ENCODE measurements at regions not wholly inside any gene's neighbourhood (a gene's known extent, or its start where the extent isn't known, plus 50 kb on each side); places are given as distances from the start of the nearest gene placed in this dataset.
"Not testable (repeated sequence)": the region's sequence is repeated elsewhere in the genome, so short reads cannot be mapped to it uniquely, and the experiment has no call there.

GRCh38 chr2:8598295-8599165, 83.3 kb upstream of the ID2 start:
- peaks cover 13% of the 10 kb centered on the region for H3K27me3 Mint-ChIP-seq
- DNase-seq (no peak), ATAC-seq (ENCODE audit: low read depth) (no peak)
- no peak for TF ChIP-seq CTCF (IDR thresholded peaks at IDR 0.05)
- intact Hi-C loops (cut with micrococcal nuclease) = no loop called here
- H3K27ac Mint-ChIP-seq = no peak overlapping the region
- CTCF ChIA-PET = no interaction called here
- no peaks in the 10 kb centered on the region for H3K4me1 Mint-ChIP-seq
- H3K36me3 Mint-ChIP-seq (ENCODE audit: low read depth) = no peaks in the 10 kb centered on the region
- POLR2A ChIA-PET = no interaction called here
- no peaks in the 10 kb centered on the region for H3K9me3 Mint-ChIP-seq
- H3K4me3 Mint-ChIP-seq = no peak overlapping the region

GRCh38 chr2:8599421-8600242, 82.2 kb upstream of the ID2 start:
- H3K4me1 Mint-ChIP-seq = no peaks in the 10 kb centered on the region
- H3K27me3 Mint-ChIP-seq = peaks cover 8% of the 10 kb centered on the region
- ChIA-PET CTCF (interaction anchor here (0.6 kb wide), 1 partner anchor 54 kb away, joined by 3 read pairs; no protein-coding TSS in a partner anchor), POLR2A (no interaction called here)
- DNase-seq (no peak), ATAC-seq (ENCODE audit: low read depth) (no peak)
- intact Hi-C loops (cut with micrococcal nuclease) = no loop called here
- TF ChIP-seq CTCF (IDR thresholded peaks at IDR 0.05) = no peak
- H3K27ac Mint-ChIP-seq = no peak overlapping the region
- H3K9me3 Mint-ChIP-seq = no peaks in the 10 kb centered on the region
- no peak overlapping the region for H3K4me3 Mint-ChIP-seq
- H3K36me3 Mint-ChIP-seq (ENCODE audit: low read depth) = no peaks in the 10 kb centered on the region

- H3K27ac Mint-ChIP-seq = no peak overlapping the region
- H3K27me3 Mint-ChIP-seq = peaks cover 6% of the 10 kb centered on the region
- ATAC-seq (ENCODE audit: low read depth) (no peak), DNase-seq (no peak)
- intact Hi-C loops (cut with micrococcal nuclease) = no loop called here
- H3K9me3 Mint-ChIP-seq = no peaks in the 10 kb centered on the region
- no peak overlapping the region for H3K4me3 Mint-ChIP-seq
- ChIA-PET CTCF (interaction anchor here (0.6 kb wide), 1 partner anchor 55 kb away, joined by 3 read pairs; no protein-coding TSS in a partner anchor), POLR2A (no interaction called here)
- H3K4me1 Mint-ChIP-seq = no peaks in the 10 kb centered on the region
- no peaks in the 10 kb centered on the region for H3K36me3 Mint-ChIP-seq (ENCODE audit: low read depth)
- no peak for TF ChIP-seq CTCF (IDR thresholded peaks at IDR 0.05)
These were observed 81.4 kb upstream of the ID2 start for GRCh38 chr2:8600456-8600855.

- peaks cover 4% of the 10 kb centered on the region for H3K27me3 Mint-ChIP-seq
- no peaks in the 10 kb centered on the region for H3K9me3 Mint-ChIP-seq
- no peaks in the 10 kb centered on the region for H3K4me1 Mint-ChIP-seq
- ATAC-seq (ENCODE audit: low read depth) (no peak), DNase-seq (no peak)
- intact Hi-C loops (cut with micrococcal nuclease) = no loop called here
- no peaks in the 10 kb centered on the region for H3K36me3 Mint-ChIP-seq (ENCODE audit: low read depth)
- TF ChIP-seq CTCF (IDR thresholded peaks at IDR 0.05) = no peak
- POLR2A ChIA-PET = no interaction called here
- H3K27ac Mint-ChIP-seq = no peak overlapping the region
- CTCF ChIA-PET = no interaction called here
- no peak overlapping the region for H3K4me3 Mint-ChIP-seq
These were observed 79.0 kb upstream of the ID2 start for GRCh38 chr2:8602809-8603208.

GRCh38 chr2:8603356-8603755, 78.5 kb upstream of the ID2 start:
- H3K4me1 Mint-ChIP-seq; intact Hi-C loops (cut with micrococcal nuclease); H3K9me3 Mint-ChIP-seq; H3K27me3 Mint-ChIP-seq; POLR2A ChIA-PET; CTCF ChIA-PET; H3K36me3 Mint-ChIP-seq (ENCODE audit: low read depth); ATAC-seq (ENCODE audit: low read depth); H3K4me3 Mint-ChIP-seq; H3K27ac Mint-ChIP-seq; DNase-seq: not testable (repeated sequence)

All from activated B cell treated with CpG ODN at 0.5 μM for 24 hours (primary cell).